PFSK-1 (cell line): ENCODE measurements at regions not wholly inside any gene's neighbourhood (a gene's known extent, or its start where the extent isn't known, plus 50 kb on each side); places are given as distances from the start of the nearest gene placed in this dataset.

ENCODE experiments used
- POLR2AphosphoS5 ChIP-seq: IDR thresholded peaks from 2 replicates; pipeline ENCODE4 v1.6.1; 2012; ENCODE audit warnings: low read depth, mild to moderate bottlenecking, control low read depth, low read length, moderate library complexity
- SIN3A ChIP-seq: IDR thresholded peaks from 2 replicates; pipeline ENCODE4 v1.6.1; 2012; ENCODE audit warnings: mild to moderate bottlenecking, low read length, moderate library complexity, borderline replicate concordance; ENCODE audit not compliant: insufficient read depth

- TF ChIP-seq SIN3A (no peak), POLR2AphosphoS5 (no peak)
These were observed 79.5 kb upstream of the ATXN1 start for GRCh38 chr6:16840725-16841124.
